Right lung (tissue), 2 donors: ENCODE measurements at regions not wholly inside any gene's neighbourhood (a gene's known extent, or its start where the extent isn't known, plus 50 kb on each side); places are given as distances from the start of the nearest gene placed in this dataset.

ENCODE experiments used
- DNase-seq, 2 donors: peaks; one replicate each; pipeline ENCODE4 v3.0.0-alpha.2; 2013

GRCh38 chr22:27283714-27284113, 517.8 kb downstream of the MN1 start:
- DNase-seq, result no peak

GRCh38 chr22:27284324-27284723, 517.2 kb downstream of the MN1 start:
- no peak for DNase-seq

GRCh38 chr22:27286711-27287110, 514.8 kb downstream of the MN1 start:
- DNase-seq, result no peak

- no peak for DNase-seq
Observed at GRCh38 chr22:27292542-27293299, 508.8 kb downstream of the MN1 start.

GRCh38 chr22:27293721-27294445, 507.7 kb downstream of the MN1 start:
- DNase-seq, result no peak

- no peak for DNase-seq
Observed at GRCh38 chr22:27295040-27295439, 506.5 kb downstream of the MN1 start.

GRCh38 chr22:27295605-27296004, 506.0 kb downstream of the MN1 start:
- DNase-seq, result no peak

- no peak for DNase-seq
Observed at GRCh38 chr22:27296091-27296675, 505.4 kb downstream of the MN1 start.

GRCh38 chr22:27297125-27297524, 504.4 kb downstream of the MN1 start:
- DNase-seq, result no peak

- no peak for DNase-seq
Observed at GRCh38 chr22:27298332-27298731, 503.2 kb downstream of the MN1 start.

GRCh38 chr22:27298742-27299141, 502.8 kb downstream of the MN1 start:
- DNase-seq, result no peak

GRCh38 chr22:27299181-27300085, 502.1 kb downstream of the MN1 start:
- DNase-seq, result no peak

GRCh38 chr22:27300536-27301285, 500.8 kb downstream of the MN1 start:
- no peak for DNase-seq

GRCh38 chr22:27302501-27302900, 499.1 kb downstream of the MN1 start:
- no peak for DNase-seq

- no peak for DNase-seq
Observed at GRCh38 chr22:27303718-27304117, 497.8 kb downstream of the MN1 start.

- DNase-seq, result no peak
Observed at GRCh38 chr22:27306771-27307170, 494.8 kb downstream of the MN1 start.

- no peak for DNase-seq
Observed at GRCh38 chr22:27307545-27308247, 493.9 kb downstream of the MN1 start.

- no peak for DNase-seq
Observed at GRCh38 chr22:27308513-27308912, 493.0 kb downstream of the MN1 start.

GRCh38 chr22:27309697-27310096, 491.9 kb downstream of the MN1 start:
- no peak for DNase-seq

- no peak for DNase-seq
Observed at GRCh38 chr22:27310966-27311697, 490.4 kb downstream of the MN1 start.
